ENCODE measurements at regions not wholly inside any gene's neighbourhood (a gene's known extent, or its start where the extent isn't known, plus 50 kb on each side); places are given as distances from the start of the nearest gene placed in this dataset.
A peak's percentile ranks its signal among the peaks of the same experiment; 100 is the strongest.

DNA sequence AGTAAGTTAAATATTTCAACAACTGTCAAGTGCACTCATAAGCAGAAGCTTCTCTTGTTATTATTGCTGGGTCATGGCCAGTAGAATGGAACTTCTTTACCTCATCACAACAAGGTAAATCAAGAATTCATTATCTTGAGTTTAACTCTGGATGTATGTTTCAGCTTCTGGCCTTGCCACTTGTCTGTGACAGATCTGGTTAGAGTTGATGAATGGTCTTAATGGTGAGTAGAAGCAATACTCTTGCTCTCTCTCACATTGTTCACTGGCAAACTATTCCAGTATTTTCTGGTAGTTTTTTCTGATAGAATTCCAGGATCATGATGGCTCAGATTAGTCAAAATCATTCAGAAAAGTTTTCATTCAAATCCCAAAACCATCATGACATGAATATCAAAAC is 51.3 kb upstream of the NR4A2 start:
- Mint-ChIP-seq H3K36me3 (ENCODE audit: low read depth) (peaks cover under 1% of the 10 kb centered on the region), H3K27ac (no peak overlapping the region), H3K9me3 (no peaks in the 10 kb centered on the region), H3K4me1 (ENCODE audit: low read depth) (peaks cover 30% of the 10 kb centered on the region), H3K27me3 (ENCODE audit: low read depth) (no peaks in the 10 kb centered on the region), H3K4me3 (no peak overlapping the region)
- intact Hi-C loops (cut with micrococcal nuclease) = no loop called here
- CTCF ChIA-PET = no interaction called here
- no peak for DNase-seq

DNA sequence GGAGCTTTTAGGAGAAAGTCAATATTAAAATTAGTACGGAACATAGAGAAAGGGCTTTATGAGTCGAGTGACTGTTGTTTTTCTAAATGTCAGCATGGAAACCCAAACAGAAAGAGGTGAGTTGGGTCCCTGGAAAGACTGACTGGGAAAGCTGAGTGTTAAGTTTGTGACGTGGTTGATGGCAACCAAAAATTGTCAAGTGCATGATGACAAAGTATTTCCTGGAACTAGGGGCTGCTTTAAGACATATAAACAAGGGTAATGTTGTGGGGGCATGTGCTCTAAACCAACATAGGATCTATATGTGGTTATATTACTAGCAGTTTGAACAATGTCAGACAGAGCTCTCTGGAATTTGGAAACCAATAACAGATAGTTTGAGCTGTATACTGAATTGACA is 50.9 kb upstream of the GPD2 start:
- peak; percentile 57 for DNase-seq
- H3K9me3 Mint-ChIP-seq = no peaks in the 10 kb centered on the region
- H3K4me1 Mint-ChIP-seq (ENCODE audit: low read depth) = peaks cover 20% of the 10 kb centered on the region
- no peaks in the 10 kb centered on the region for H3K27me3 Mint-ChIP-seq (ENCODE audit: low read depth)
- H3K36me3 Mint-ChIP-seq (ENCODE audit: low read depth) = no peaks in the 10 kb centered on the region
- no peak overlapping the region for H3K4me3 Mint-ChIP-seq
- H3K27ac Mint-ChIP-seq = peak overlapping the region; percentile 80
- intact Hi-C loops (cut with micrococcal nuclease) = loop anchor here (1.0 kb wide), 3 partner anchors 15 to 50 kb away; no protein-coding TSS in a partner anchor
- CTCF ChIA-PET = interaction anchor here (0.7 to 1.6 kb wide), 5 partner anchors 25 to 204 kb away, joined by 3 to 6 read pairs (median 4); no protein-coding TSS in a partner anchor
